ENCODE measurements at regions not wholly inside any gene's neighbourhood (a gene's known extent, or its start where the extent isn't known, plus 50 kb on each side); places are given as distances from the start of the nearest gene placed in this dataset.
A peak's percentile ranks its signal among the peaks of the same experiment; 100 is the strongest.
"Not testable (repeated sequence)": the region's sequence is repeated elsewhere in the genome, so short reads cannot be mapped to it uniquely, and the experiment has no call there.

- DNase-seq, result no peak
These were observed 135.8 kb upstream of the AFDN start for GRCh38 chr6:167690931-167691330.

GRCh38 chr6:167691533-167692312 lies 135.0 kb upstream of the AFDN start:
- DNase-seq, result no peak

GRCh38 chr6:167693478-167693877 lies 133.2 kb upstream of the AFDN start:
- DNase-seq, result not testable (repeated sequence)

GRCh38 chr6:167695831-167696230 lies 130.9 kb upstream of the AFDN start:
- DNase-seq, result no peak

GRCh38 chr6:167696296-167696695 lies 130.4 kb upstream of the AFDN start:
- DNase-seq, result no peak

GRCh38 chr6:167697316-167697715 lies 129.4 kb upstream of the AFDN start:
- no peak for DNase-seq

GRCh38 chr6:167698540-167698939 lies 128.2 kb upstream of the AFDN start:
- no peak for DNase-seq

- peak; percentile 26 to 70 for DNase-seq
These were observed 127.4 kb upstream of the AFDN start for GRCh38 chr6:167699141-167699931.

- DNase-seq, result no peak
These were observed 126.5 kb upstream of the AFDN start for GRCh38 chr6:167700199-167700598.

GRCh38 chr6:167701010-167701409 lies 125.7 kb upstream of the AFDN start:
- no peak for DNase-seq

- DNase-seq, result no peak
These were observed 124.4 kb upstream of the AFDN start for GRCh38 chr6:167702241-167702827.

GRCh38 chr6:167703347-167703746 lies 123.4 kb upstream of the AFDN start:
- DNase-seq, result no peak

- no peak for DNase-seq
These were observed 122.9 kb upstream of the AFDN start for GRCh38 chr6:167703781-167704180.

GRCh38 chr6:167704396-167704901 lies 122.3 kb upstream of the AFDN start:
- no peak for DNase-seq

- no peak for DNase-seq
These were observed 121.4 kb upstream of the AFDN start for GRCh38 chr6:167705211-167705750.

- DNase-seq, result peak; percentile 53
These were observed 120.2 kb upstream of the AFDN start for GRCh38 chr6:167706313-167707109.

GRCh38 chr6:167707686-167708500 lies 118.8 kb upstream of the AFDN start:
- no peak for DNase-seq

- no peak for DNase-seq
These were observed 118.1 kb upstream of the AFDN start for GRCh38 chr6:167708501-167709094.

GRCh38 chr6:167709196-167709595 lies 117.5 kb upstream of the AFDN start:
- no peak for DNase-seq

GRCh38 chr6:167709776-167710336 lies 116.9 kb upstream of the AFDN start:
- not testable (repeated sequence) for DNase-seq
